DOHH2 (cell line): ENCODE measurements at regions not wholly inside any gene's neighbourhood (a gene's known extent, or its start where the extent isn't known, plus 50 kb on each side); places are given as distances from the start of the nearest gene placed in this dataset.

ENCODE experiments used
- CTCF ChIP-seq: fragments of 200-600 bp; sonication (generic); IDR thresholded peaks from one replicate; pipeline ENCODE4 v1.5.1; 2014; ENCODE audit warnings: antibody characterized with exemption, mild to moderate bottlenecking, low read depth, low read length; ENCODE audit not compliant: poor library complexity, severe bottlenecking
- EZH2phosphoT487 ChIP-seq: fragments of 200-600 bp; sonication (generic); IDR thresholded peaks from 2 replicates; pipeline ENCODE4 v1.6.1; 2017; ENCODE audit warnings: borderline replicate concordance, mild to moderate bottlenecking, antibody characterized with exemption, low read length, moderate library complexity, mixed read lengths

GRCh38 chr6:91240878-91241603, 654.2 kb upstream of the MAP3K7 start:
- TF ChIP-seq CTCF = no peak
- no peak for TF ChIP-seq EZH2phosphoT487
